Neural cell (in vitro differentiated cells): ENCODE measurements at regions not wholly inside any gene's neighbourhood (a gene's known extent, or its start where the extent isn't known, plus 50 kb on each side); places are given as distances from the start of the nearest gene placed in this dataset.

ENCODE experiments used
- CTCF ChIP-seq: fragments of 450-650 bp; IDR thresholded peaks from 2 replicates; pipeline ENCODE4 v1.5.1; 2014; ENCODE audit warnings: antibody characterized with exemption, mild to moderate bottlenecking, moderate library complexity; ENCODE audit not compliant: poor library complexity, severe bottlenecking
- EP300 ChIP-seq: fragments of 450-650 bp; conservative IDR thresholded peaks from 2 replicates; pipeline ENCODE4 v1.6.1; 2014; ENCODE audit warnings: antibody characterized with exemption, mild to moderate bottlenecking, moderate library complexity; ENCODE audit not compliant: poor library complexity, severe bottlenecking
- POLR2AphosphoS5 ChIP-seq: IDR thresholded peaks from 2 replicates; pipeline ENCODE4 v1.6.1; 2012
- REST ChIP-seq: IDR thresholded peaks from 2 replicates; pipeline ENCODE4 v1.6.1; 2012; ENCODE audit warnings: borderline replicate concordance

- TF ChIP-seq EP300 (no peak), CTCF (no peak), REST (no peak), POLR2AphosphoS5 (no peak)
Measured at GRCh38 chr7:18210377-18210776, 182.7 kb upstream of the PRPS1L1 start.
